ENCODE measurements at regions not wholly inside any gene's neighbourhood (a gene's known extent, or its start where the extent isn't known, plus 50 kb on each side); places are given as distances from the start of the nearest gene placed in this dataset.

- H3K27me3 Mint-ChIP-seq: peaks cover 11 to 12% of the 10 kb centered on the region in 2 donors
- H3K4me1 Mint-ChIP-seq: peaks cover 7 to 29% (median 18%) of the 10 kb centered on the region in 3 donors
- H3K36me3 ChIP-seq (ENCODE audit: control insufficient read depth in 2 of 2, extremely low read depth in 1 of 2, insufficient read depth in 1 of 2, low read length in 1 of 2): no peaks in the 10 kb centered on the region
- no peak for ATAC-seq (replicated peaks in 1 of 4)
- CTCF ChIA-PET: no interaction called here
- peaks cover 0 to 37% of the 10 kb centered on the region in 2 experiments for H3K27me3 ChIP-seq (replicated peaks in 1 of 2; ENCODE audit: control insufficient read depth in 2 of 2, extremely low read depth in 1 of 2, insufficient read depth in 2 of 2, low read length in 1 of 2)
- no peaks in the 10 kb centered on the region for H3K9me3 ChIP-seq
- peak in 1 of 35 experiments; percentile 20 for DNase-seq
- H3K9me3 Mint-ChIP-seq: no peaks in the 10 kb centered on the region
- POLR2A ChIA-PET: no interaction called here
- H3K4me3 ChIP-seq (ENCODE audit: control insufficient read depth in 1 of 2, extremely low read depth in 1 of 2, low read length in 1 of 2): no peak overlapping the region
- no peaks in the 10 kb centered on the region for H3K36me3 Mint-ChIP-seq
- H3K4me1 ChIP-seq (ENCODE audit: control insufficient read depth in 1 of 2, extremely low read depth in 1 of 2, insufficient read depth in 2 of 2, low read length in 2 of 2): peaks cover 0 to 30% of the 10 kb centered on the region in 2 experiments
- 60% methylated on average over 3 of the region's 5 CpGs for WGBS (ENCODE audit: insufficient coverage)
- no peak overlapping the region for H3K27ac Mint-ChIP-seq
- H3K4me3 Mint-ChIP-seq: no peak overlapping the region
- no peak overlapping the region for H3K27ac ChIP-seq (ENCODE audit: low read length)
These were observed 329.5 kb downstream of the NPHP4 start for GRCh38 chr1:5662744-5663126.

GRCh38 chr1:5662086-5662743, 330.0 kb downstream of the NPHP4 start:
- Histone ChIP-seq H3K36me3 (ENCODE audit: control insufficient read depth in 2 of 2, extremely low read depth in 1 of 2, insufficient read depth in 1 of 2, low read length in 1 of 2) (no peaks in the 10 kb centered on the region), H3K4me3 (ENCODE audit: control insufficient read depth in 1 of 2, extremely low read depth in 1 of 2, low read length in 1 of 2) (no peak overlapping the region), H3K27ac (ENCODE audit: low read length) (no peak overlapping the region), H3K9me3 (no peaks in the 10 kb centered on the region), H3K4me1 (ENCODE audit: control insufficient read depth in 1 of 2, extremely low read depth in 1 of 2, insufficient read depth in 2 of 2, low read length in 2 of 2) (peaks cover 0 to 25% of the 10 kb centered on the region in 2 experiments), H3K27me3 (replicated peaks in 1 of 2; ENCODE audit: control insufficient read depth in 2 of 2, extremely low read depth in 1 of 2, insufficient read depth in 2 of 2, low read length in 1 of 2) (peaks cover 0 to 37% of the 10 kb centered on the region in 2 experiments)
- no peak overlapping the region for H3K27ac Mint-ChIP-seq
- 80% methylated on average over 6 of the region's 9 CpGs for WGBS (ENCODE audit: insufficient coverage)
- ATAC-seq (replicated peaks in 1 of 4) (no peak), DNase-seq (peak in 1 of 35 experiments; percentile 22)
- ChIA-PET POLR2A (no interaction called here), CTCF (no interaction called here)
- peaks cover 11 to 12% of the 10 kb centered on the region in 2 donors for H3K27me3 Mint-ChIP-seq
- no peaks in the 10 kb centered on the region for H3K9me3 Mint-ChIP-seq
- H3K36me3 Mint-ChIP-seq: no peaks in the 10 kb centered on the region
- no peak overlapping the region for H3K4me3 Mint-ChIP-seq
- peaks cover 3 to 25% (median 18%) of the 10 kb centered on the region in 3 donors for H3K4me1 Mint-ChIP-seq

- ATAC-seq (replicated peaks in 1 of 4) (no peak), DNase-seq (peak in 1 of 35 experiments; percentile 17)
- Histone ChIP-seq H3K4me3 (ENCODE audit: control insufficient read depth in 1 of 2, extremely low read depth in 1 of 2, low read length in 1 of 2) (no peak overlapping the region), H3K4me1 (ENCODE audit: control insufficient read depth in 1 of 2, extremely low read depth in 1 of 2, insufficient read depth in 2 of 2, low read length in 2 of 2) (peaks cover 0 to 20% of the 10 kb centered on the region in 2 experiments), H3K27me3 (replicated peaks in 1 of 2; ENCODE audit: control insufficient read depth in 2 of 2, extremely low read depth in 1 of 2, insufficient read depth in 2 of 2, low read length in 1 of 2) (peaks cover 0 to 37% of the 10 kb centered on the region in 2 experiments), H3K36me3 (ENCODE audit: control insufficient read depth in 2 of 2, extremely low read depth in 1 of 2, insufficient read depth in 1 of 2, low read length in 1 of 2) (no peaks in the 10 kb centered on the region), H3K9me3 (no peaks in the 10 kb centered on the region), H3K27ac (ENCODE audit: low read length) (no peak overlapping the region)
- peaks cover 0 to 4% (median 0%) of the 10 kb centered on the region in 3 donors for H3K9me3 Mint-ChIP-seq
- ChIA-PET CTCF (no interaction called here), POLR2A (no interaction called here)
- peaks cover 0 to 23% (median 13%) of the 10 kb centered on the region in 3 donors for H3K4me1 Mint-ChIP-seq
- peaks cover 11 to 12% of the 10 kb centered on the region in 2 donors for H3K27me3 Mint-ChIP-seq
- 78% methylated on average over 19 of the region's 24 CpGs for WGBS (ENCODE audit: insufficient coverage)
- H3K27ac Mint-ChIP-seq: no peak overlapping the region
- H3K4me3 Mint-ChIP-seq: no peak overlapping the region
- H3K36me3 Mint-ChIP-seq: no peaks in the 10 kb centered on the region
These were observed 330.8 kb downstream of the NPHP4 start for GRCh38 chr1:5661196-5662085.

- POLR2A ChIA-PET: no interaction called here
- Mint-ChIP-seq H3K36me3 (no peaks in the 10 kb centered on the region), H3K27me3 (peaks cover 11 to 12% of the 10 kb centered on the region in 2 donors), H3K4me3 (no peak overlapping the region), H3K4me1 (peaks cover 0 to 17% (median 8%) of the 10 kb centered on the region in 3 donors), H3K9me3 (peaks cover 0 to 5% (median 0%) of the 10 kb centered on the region in 3 donors), H3K27ac (peak overlapping the region in 1 of 2 donors; percentile 39)
- CTCF ChIA-PET: no interaction called here
- Histone ChIP-seq H3K9me3 (no peaks in the 10 kb centered on the region), H3K27me3 (replicated peaks in 1 of 2; ENCODE audit: control insufficient read depth in 2 of 2, extremely low read depth in 1 of 2, insufficient read depth in 2 of 2, low read length in 1 of 2) (peaks cover 0 to 37% of the 10 kb centered on the region in 2 experiments), H3K36me3 (ENCODE audit: control insufficient read depth in 2 of 2, extremely low read depth in 1 of 2, insufficient read depth in 1 of 2, low read length in 1 of 2) (no peaks in the 10 kb centered on the region), H3K4me1 (ENCODE audit: control insufficient read depth in 1 of 2, extremely low read depth in 1 of 2, insufficient read depth in 2 of 2, low read length in 2 of 2) (peaks cover 0 to 13% of the 10 kb centered on the region in 2 experiments), H3K27ac (ENCODE audit: low read length) (no peak overlapping the region), H3K4me3 (ENCODE audit: control insufficient read depth in 1 of 2, extremely low read depth in 1 of 2, low read length in 1 of 2) (no peak overlapping the region)
- DNase-seq: no peak
- WGBS (ENCODE audit: insufficient coverage): 41% methylated on average over 7 of the region's 13 CpGs
- no peak for ATAC-seq (replicated peaks in 1 of 4)
These were observed 331.9 kb downstream of the NPHP4 start for GRCh38 chr1:5660141-5660935.

- DNase-seq: no peak
- peaks cover 0 to 34% of the 10 kb centered on the region in 2 experiments for H3K27me3 ChIP-seq (replicated peaks in 1 of 2; ENCODE audit: control insufficient read depth in 2 of 2, extremely low read depth in 1 of 2, insufficient read depth in 2 of 2, low read length in 1 of 2)
- ChIA-PET CTCF (no interaction called here), POLR2A (no interaction called here)
- no peak overlapping the region for H3K27ac ChIP-seq (ENCODE audit: low read length)
- ATAC-seq (replicated peaks in 1 of 4): no peak
- no peaks in the 10 kb centered on the region for H3K36me3 Mint-ChIP-seq
- H3K4me1 ChIP-seq (ENCODE audit: control insufficient read depth in 1 of 2, extremely low read depth in 1 of 2, insufficient read depth in 2 of 2, low read length in 2 of 2): peaks cover 0 to 6% of the 10 kb centered on the region in 2 experiments
- H3K27ac Mint-ChIP-seq: no peak overlapping the region
- peaks cover 0 to 13% (median 7%) of the 10 kb centered on the region in 3 donors for H3K4me1 Mint-ChIP-seq
- WGBS (ENCODE audit: insufficient coverage): 83% methylated on average over 1 of the region's 3 CpGs
- H3K36me3 ChIP-seq (ENCODE audit: control insufficient read depth in 2 of 2, extremely low read depth in 1 of 2, insufficient read depth in 1 of 2, low read length in 1 of 2): no peaks in the 10 kb centered on the region
- H3K9me3 ChIP-seq: no peaks in the 10 kb centered on the region
- peaks cover 11 to 12% of the 10 kb centered on the region in 2 donors for H3K27me3 Mint-ChIP-seq
- peaks cover 0 to 5% (median 0%) of the 10 kb centered on the region in 3 donors for H3K9me3 Mint-ChIP-seq
- no peak overlapping the region for H3K4me3 ChIP-seq (ENCODE audit: control insufficient read depth in 1 of 2, extremely low read depth in 1 of 2, low read length in 1 of 2)
- no peak overlapping the region for H3K4me3 Mint-ChIP-seq
These were observed 332.6 kb downstream of the NPHP4 start for GRCh38 chr1:5659606-5660005.
